LNCaP clone FGC (cell line): ENCODE measurements at regions not wholly inside any gene's neighbourhood (a gene's known extent, or its start where the extent isn't known, plus 50 kb on each side); places are given as distances from the start of the nearest gene placed in this dataset.
"Not testable (repeated sequence)": the region's sequence is repeated elsewhere in the genome, so short reads cannot be mapped to it uniquely, and the experiment has no call there.

ENCODE experiments used
- DNase-seq: peaks from one replicate; pipeline ENCODE4 v3.0.0-alpha.2; 2011; ENCODE audit warnings: low read depth
- H3K4me3 ChIP-seq: 2 replicates; pipeline ENCODE4 v1.5.1; 2011; ENCODE audit warnings: mild to moderate bottlenecking, low read depth, low read length, control low read depth
- CTCF ChIP-seq: IDR thresholded peaks from 2 replicates; pipeline ENCODE4 v1.5.1; 2012; ENCODE audit warnings: mild to moderate bottlenecking; ENCODE audit not compliant: control insufficient read depth, insufficient read depth; ENCODE audit errors: extremely low read depth

GRCh38 chr18:10131081-10131459 lies 217.3 kb downstream of the VAPA start:
- TF ChIP-seq CTCF = no peak
- no peak for DNase-seq
- H3K4me3 ChIP-seq = no peak overlapping the region

- no peak for DNase-seq
- TF ChIP-seq CTCF = no peak
- H3K4me3 ChIP-seq = no peak overlapping the region
Observed at GRCh38 chr18:10131460-10132395, 217.9 kb downstream of the VAPA start.

GRCh38 chr18:10133516-10133915 lies 219.7 kb downstream of the VAPA start:
- no peak for TF ChIP-seq CTCF
- no peak for DNase-seq
- H3K4me3 ChIP-seq = no peak overlapping the region

- no peak overlapping the region for H3K4me3 ChIP-seq
- TF ChIP-seq CTCF = no peak
- DNase-seq = no peak
Observed at GRCh38 chr18:10134204-10134603, 220.4 kb downstream of the VAPA start.

GRCh38 chr18:10134749-10135148 lies 220.9 kb downstream of the VAPA start:
- DNase-seq = not testable (repeated sequence)

GRCh38 chr18:10135302-10135926 lies 221.6 kb downstream of the VAPA start:
- no peak for DNase-seq
- no peak overlapping the region for H3K4me3 ChIP-seq
- TF ChIP-seq CTCF = no peak

More at GRCh38 chr18:10134749-10135148, 220.9 kb downstream of the VAPA start:
- not testable (repeated sequence) for H3K4me3 ChIP-seq

GRCh38 chr18:10138719-10139118 lies 224.9 kb downstream of the VAPA start:
- no peak overlapping the region for H3K4me3 ChIP-seq
- no peak for TF ChIP-seq CTCF
- DNase-seq = no peak
